Upper lobe of left lung (tissue), 4 donors: ENCODE measurements at regions not wholly inside any gene's neighbourhood (a gene's known extent, or its start where the extent isn't known, plus 50 kb on each side); places are given as distances from the start of the nearest gene placed in this dataset.

ENCODE experiments used
- CTCF ChIP-seq, 6 experiments: fragments of 450-650 bp in 4 of 6; fragments of 200-600 bp in 2 of 6; sonication (generic) in 2 of 6; IDR thresholded peaks; one replicate each; pipeline ENCODE4 v1.5.1; 2016 to 2019; ENCODE audit warnings: antibody characterized with exemption in 6 of 6
- POLR2A ChIP-seq, 4 donors: fragments of 450-650 bp; IDR thresholded peaks; one replicate each; pipeline ENCODE4 v1.5.1; 2016 to 2017; ENCODE audit warnings: antibody characterized with exemption in 4 of 4, mild to moderate bottlenecking in 2 of 4
- POLR2AphosphoS5 ChIP-seq, 2 donors: sonication (generic); formaldehyde crosslinking; IDR thresholded peaks; one replicate each; pipeline ENCODE4 v1.5.1; 2017; ENCODE audit warnings: antibody characterized with exemption in 2 of 2

- TF ChIP-seq POLR2AphosphoS5 (IDR thresholded peaks at IDR 0.05) (no peak), CTCF (IDR thresholded peaks at IDR 0.05) (no peak), POLR2A (IDR thresholded peaks at IDR 0.05) (no peak)
Observed at GRCh38 chr6:96304997-96305396, 216.6 kb upstream of the UFL1 start.
